NCI-H2107 treated with DMSO at 0.1 percent for 48 hours (cell line): ENCODE measurements at regions not wholly inside any gene's neighbourhood (a gene's known extent, or its start where the extent isn't known, plus 50 kb on each side); places are given as distances from the start of the nearest gene placed in this dataset.

Source experiments
- DNase-seq: peaks from one replicate; lab custom pipeline; 2025; ENCODE audit not compliant: unreplicated experiment; lab: John Stamatoyannopoulos, UW

- no peak for DNase-seq
These were observed 557.5 kb downstream of the CD83 start for GRCh38 chr6:14674867-14675648.

DNA sequence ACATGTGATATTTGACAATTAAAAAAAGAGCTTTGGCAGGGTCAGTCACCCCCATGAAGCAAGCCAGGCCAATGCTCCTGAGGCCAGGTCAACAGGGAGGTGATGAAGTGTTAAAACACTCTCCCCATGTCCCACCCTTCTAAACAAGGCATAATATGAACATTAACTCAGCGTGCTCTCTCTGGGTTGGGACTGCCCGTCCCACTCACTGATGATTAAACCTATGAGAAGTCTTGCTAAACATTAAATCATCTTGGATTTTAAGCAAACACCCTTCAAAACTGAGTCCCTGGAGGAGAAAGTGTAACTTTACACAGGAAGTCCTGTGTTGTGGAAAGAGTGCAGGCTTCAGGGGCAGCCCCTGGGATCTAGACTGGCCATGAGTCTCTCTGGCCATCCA, 558.5 kb downstream of the CD83 start:
- no peak for DNase-seq

DNA sequence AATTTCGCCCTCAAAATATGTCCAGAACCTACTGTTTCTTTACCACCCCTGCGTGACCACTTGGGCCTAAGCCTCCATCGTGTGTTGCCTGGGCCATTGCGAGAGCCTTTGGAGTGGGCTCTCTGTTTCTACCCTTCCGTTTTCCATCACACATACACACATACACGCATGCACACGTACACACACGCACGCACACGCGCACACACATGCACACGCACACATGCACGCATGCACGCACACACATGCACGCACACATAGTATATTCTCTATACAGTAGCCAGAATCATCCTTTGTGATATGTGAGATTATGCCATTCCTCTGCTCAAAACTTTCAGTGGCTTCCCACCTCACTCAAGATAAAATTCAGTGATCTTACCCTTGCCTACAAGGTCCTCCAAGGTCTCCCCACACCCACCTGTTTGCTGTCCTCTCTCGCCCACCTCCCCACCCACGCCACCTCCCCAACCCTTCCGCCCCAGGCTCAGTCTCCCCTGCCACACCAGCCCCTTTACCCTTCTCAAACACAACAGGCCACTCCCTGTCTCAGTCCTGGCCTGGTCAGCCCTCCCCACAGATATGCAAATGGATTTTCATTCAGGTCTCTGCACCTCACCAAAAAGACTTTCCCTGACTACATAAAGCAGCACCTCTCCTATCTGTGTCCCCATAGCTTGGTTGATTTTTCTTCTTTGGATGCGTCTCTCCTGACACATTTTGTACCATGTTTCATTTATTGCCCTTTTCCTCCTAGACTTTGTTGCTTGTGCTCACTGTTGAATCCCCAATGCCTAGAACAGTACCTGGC, 559.6 kb downstream of the CD83 start:
- DNase-seq: no peak

- DNase-seq: no peak
These were observed 564.0 kb upstream of the JARID2 start for GRCh38 chr6:14681699-14682487.

GRCh38 chr6:14682812-14683211, 563.1 kb upstream of the JARID2 start:
- no peak for DNase-seq

DNA sequence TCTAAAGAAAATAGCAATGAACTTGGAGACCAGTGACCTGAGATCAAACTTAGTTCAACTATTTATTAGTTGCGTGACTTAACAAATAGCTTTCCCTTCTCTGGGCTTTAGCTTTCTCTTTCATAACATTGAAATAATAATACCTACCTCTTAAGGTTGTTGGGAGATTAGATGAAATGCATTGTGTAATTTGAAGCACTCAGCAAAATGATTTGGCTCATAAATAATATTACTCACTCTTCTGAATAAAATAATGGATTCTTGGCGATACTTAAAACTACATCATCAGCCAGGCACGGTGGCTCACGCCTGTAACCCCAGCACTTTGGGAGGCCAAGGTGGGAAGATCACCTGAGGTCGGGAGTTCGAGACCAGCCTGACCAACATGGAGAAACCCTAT, 556.2 kb upstream of the JARID2 start:
- DNase-seq: no peak

GRCh38 chr6:14690120-14691056, 555.5 kb upstream of the JARID2 start:
- no peak for DNase-seq

- no peak for DNase-seq
These were observed 553.7 kb upstream of the JARID2 start for GRCh38 chr6:14692208-14692607.

DNA sequence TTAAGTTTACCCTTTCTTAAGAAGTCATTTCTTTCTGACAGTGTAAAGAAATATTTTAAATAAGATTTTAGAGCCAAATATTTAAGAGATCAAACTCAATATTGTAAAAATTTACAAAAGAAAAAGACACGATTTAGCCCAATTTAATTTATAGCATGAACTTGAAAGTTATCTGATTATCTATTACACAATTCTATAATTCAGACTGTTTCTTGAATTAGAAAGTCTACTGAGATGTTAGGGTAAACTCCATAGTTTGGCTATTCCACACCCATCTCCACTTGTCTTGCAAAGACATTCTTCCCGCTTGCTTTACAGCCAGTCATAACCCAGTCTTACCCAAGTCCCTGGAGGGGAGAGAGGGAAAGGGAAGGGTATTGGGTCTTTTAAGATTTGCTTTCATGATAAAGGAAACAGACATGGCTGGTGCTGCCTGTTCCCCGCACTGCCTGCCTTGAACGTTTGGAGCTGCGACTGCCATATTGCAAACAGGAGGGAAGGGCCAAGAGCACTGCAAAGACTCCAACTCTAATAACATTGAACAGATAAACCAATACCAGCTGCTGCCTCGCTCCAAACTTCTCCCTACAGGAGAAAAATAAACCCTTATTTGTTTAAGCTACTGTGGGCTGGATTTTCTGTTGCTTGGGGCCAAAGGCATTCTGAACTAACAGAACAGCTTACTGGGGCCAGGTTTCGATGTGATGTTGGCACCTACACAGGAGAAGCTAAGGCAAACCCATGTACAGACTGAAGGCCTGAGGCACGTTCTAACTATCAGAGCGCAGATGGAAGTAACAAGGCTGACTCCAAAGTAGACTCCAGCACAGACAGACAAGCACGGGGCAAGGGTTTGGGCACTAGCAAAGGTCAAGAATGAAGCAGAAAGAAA, 552.3 kb upstream of the JARID2 start:
- DNase-seq: no peak

- DNase-seq: no peak
These were observed 551.6 kb upstream of the JARID2 start for GRCh38 chr6:14694308-14694707.

DNA sequence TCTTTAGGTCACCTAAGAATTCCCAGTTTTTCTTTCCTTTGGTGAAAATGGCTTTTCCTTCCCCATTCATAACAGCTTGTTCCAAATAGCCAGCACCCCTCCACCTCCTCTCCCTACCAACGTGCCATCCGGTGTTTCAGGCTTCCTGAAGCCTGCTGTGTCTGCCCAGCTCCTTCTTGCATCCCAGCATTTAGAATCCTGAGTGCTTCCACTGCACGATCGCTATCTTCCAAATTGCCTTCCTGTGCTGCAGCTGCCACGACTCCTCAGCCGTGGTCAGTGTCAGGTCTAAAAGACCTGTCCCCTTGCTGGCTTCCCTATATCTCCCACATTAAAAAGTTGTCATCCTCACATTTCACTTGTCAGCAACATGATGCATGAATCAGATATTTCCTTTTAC, 550.3 kb upstream of the JARID2 start:
- DNase-seq: no peak

DNA sequence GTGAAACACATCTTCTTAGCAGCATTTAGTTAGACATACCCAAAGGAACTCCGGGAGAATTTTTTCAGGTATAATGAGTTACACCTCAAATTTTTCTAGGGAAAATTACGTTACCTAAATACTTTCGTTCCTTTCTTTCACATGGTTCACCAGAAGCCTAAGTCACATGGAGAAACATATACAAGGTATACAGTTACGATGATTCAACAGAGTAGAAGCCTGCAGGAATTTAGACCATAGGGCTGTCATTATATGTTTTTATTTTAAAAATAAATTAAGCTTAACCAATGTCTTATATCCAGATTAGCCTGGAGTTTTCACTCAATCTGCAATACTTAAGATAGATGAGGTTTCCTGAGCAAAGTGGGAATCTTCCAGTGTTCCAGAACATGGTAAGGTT, 549.5 kb upstream of the JARID2 start:
- DNase-seq: no peak

DNA sequence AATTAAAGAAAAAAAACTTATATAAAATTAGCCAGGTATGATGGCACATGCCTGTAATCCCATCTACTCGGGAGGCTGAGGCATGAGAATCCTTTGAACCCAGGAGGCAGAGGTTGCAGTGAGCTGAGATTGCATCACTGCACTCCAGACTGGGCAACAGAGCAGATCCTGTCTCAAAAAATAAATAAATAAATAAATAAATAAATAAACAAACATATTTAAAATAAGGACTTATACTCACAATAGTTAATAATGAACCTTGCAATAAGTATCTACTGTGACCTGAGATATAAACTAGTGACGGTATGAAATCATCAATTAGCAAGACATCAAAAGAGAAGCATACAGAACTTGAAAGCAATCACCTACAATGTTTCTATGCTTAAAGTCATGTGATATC, 548.4 kb upstream of the JARID2 start:
- DNase-seq: no peak

- DNase-seq: no peak
These were observed 545.9 kb upstream of the JARID2 start for GRCh38 chr6:14699803-14700601.

DNA sequence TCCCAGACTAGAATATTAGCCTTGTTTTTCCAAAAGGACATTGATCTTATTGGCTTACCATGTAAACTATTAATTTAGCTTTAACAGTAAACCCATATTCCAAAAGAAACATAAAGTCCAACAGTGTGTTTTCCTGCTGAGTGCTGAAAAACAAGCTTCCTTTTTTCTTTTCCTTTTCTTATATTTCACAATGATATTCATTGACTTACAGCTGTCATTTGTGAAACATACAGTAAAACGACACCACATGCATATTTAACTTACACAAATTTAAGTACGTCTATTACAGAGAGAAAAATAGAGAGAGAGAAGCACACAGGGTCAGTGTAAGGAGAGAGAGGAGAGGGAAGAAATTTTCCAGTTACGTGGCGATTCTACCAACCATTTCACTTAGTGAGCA, 543.9 kb upstream of the JARID2 start:
- DNase-seq: no peak

DNA sequence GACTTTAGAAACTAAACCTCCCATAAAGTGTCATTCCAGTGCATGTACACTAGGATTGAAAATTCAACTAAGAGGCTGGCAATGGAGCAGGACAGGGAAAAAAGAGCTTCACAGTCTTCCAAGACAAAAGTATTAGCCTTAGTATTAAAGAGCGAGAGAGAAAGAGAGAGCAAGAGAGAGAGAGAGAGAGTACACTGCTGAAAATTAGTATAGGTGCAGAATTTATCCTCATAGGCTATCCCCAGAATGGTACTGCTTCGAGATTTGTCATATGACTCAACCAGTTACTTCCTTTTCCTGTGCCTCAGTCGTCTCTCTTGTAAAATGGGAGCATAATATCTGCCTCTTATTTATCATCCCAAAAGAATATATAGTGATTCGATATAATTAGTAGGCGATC, 543.2 kb upstream of the JARID2 start:
- DNase-seq: no peak

- no peak for DNase-seq
These were observed 542.3 kb upstream of the JARID2 start for GRCh38 chr6:14703586-14703985.

DNA sequence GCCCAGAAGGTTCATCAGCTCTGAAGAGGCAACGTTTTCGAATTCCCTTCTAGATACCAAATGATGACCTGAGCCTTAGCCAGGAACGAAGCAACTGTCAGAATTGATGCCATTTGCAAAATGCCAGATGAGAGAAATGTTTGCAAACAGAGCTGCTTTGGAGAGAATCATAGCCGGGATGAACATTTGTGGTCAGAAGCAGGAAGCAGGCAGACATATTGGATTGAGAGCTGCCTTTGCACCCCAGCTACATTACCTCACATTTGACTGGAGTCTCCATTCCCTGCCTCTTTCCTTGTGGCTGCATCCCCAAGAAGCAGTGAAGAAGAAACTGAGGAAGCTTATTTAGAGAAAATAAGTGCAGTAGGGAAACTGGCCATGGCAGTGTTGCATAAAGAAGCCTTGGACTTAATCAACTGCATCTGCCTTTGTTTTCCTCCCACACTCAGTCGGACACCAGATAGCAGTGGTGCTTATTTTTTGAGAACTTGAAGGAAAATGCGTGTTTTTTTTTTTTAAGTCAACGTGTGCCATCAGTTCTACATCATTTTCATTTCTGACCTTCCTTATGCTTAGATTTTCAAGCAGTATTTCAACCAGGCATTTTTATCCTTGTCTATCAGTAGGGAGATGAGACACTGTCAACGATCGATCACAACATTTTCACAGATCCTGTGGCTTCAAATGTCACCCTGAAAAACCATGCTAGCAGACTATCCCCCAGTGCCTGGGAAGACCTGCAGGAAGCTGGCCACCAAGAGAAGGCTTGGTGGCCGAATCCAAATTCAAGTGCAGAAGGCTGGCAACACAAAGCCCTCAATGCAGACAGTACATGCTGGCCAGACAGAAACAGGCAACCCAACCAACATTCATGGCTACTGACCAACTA, 541.2 kb upstream of the JARID2 start:
- no peak for DNase-seq
